ENCODE measurements at regions not wholly inside any gene's neighbourhood (a gene's known extent, or its start where the extent isn't known, plus 50 kb on each side); places are given as distances from the start of the nearest gene placed in this dataset.

- no peak for DNase-seq
These were observed 290.9 kb upstream of the SMC2 start for GRCh38 chr9:103803245-103803644.

DNA sequence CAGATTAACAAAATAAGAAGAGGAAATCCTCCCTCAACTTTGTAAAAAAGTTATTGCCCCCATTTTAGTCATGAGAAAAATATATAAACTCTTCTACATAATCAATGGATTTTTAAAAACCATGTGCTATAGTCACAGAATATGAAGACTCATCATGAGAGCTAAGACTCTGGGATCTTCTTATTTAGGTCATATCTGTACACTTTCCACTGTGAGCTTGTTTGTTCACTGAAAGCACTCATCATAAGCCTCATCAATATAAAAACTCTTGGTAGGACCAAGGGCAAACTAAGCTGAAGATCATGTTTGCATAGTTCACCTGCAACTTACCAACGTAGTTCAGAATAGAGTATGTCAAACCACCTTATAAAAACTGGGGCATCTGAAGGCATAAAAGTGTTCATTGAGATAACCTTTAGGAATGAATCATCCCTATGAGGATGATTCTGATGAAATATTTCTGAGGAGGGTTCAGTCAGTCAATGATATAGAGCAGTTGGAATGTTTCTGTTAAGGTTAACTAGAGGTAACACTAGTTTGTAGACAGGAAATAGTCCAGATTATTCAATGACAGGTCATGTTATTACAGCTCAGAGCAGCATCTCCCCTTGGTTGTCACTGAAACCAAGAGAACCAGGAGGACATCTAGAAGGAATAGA lies 289.9 kb upstream of the SMC2 start:
- no peak for DNase-seq

DNA sequence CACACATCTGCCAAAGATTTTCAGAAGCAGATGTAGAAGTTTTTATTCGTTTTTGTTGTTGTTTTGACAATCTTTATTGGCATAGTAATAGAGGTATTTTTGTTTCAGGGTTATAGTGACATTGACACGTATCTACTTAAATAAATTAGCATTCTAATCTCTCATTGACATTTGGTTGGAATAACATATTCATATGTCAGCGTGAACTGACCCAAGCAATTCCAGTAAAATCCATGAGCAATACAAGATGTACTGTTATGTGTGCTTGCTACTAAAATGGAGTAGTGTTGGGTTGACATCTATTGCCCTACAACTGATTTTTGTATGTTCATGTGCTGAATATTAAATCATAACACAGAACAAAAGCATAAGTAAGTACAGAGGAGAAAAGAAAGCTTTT lies 284.4 kb upstream of the SMC2 start:
- no peak for DNase-seq

- DNase-seq = no peak
These were observed 282.6 kb upstream of the SMC2 start for GRCh38 chr9:103811462-103811861.

DNA sequence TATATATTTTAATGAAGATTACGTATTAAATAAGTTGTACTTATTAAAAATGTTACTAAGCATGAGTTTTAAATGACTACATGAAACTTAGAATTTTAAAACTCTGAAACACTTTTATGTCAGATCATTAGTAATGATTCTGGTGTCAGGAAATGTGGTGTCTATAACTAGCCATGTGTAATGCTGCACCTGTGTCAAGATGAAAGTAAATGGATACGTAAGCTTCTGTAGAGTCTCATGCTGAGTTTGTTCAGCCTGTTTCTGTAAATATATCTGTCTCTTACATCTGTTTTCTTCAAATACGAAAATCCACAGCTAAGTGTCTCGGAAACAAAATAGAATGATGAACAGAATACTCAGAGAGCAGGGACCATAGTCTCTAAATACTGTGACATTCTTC lies 278.0 kb upstream of the SMC2 start:
- DNase-seq = no peak

- DNase-seq = no peak
These were observed 274.2 kb upstream of the SMC2 start for GRCh38 chr9:103819936-103820335.

DNA sequence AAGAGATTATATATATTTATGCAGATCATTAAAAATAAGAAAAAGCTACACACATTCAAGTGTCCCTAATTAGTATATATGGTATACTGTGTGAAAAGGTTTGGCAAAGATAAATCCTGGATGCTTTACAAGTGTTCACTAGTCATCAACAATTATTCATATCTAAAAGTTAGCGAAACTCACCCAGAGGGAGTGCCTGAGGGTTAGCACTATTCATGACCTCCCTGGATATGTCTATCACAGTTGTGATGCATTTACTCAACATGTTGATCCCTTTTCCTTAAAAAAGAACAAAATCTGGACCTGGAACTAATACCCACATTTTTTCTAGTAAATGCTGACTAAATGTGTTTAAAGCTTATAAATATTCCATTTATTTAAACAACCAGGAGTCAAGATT lies 273.0 kb upstream of the SMC2 start:
- no peak for DNase-seq

DNA sequence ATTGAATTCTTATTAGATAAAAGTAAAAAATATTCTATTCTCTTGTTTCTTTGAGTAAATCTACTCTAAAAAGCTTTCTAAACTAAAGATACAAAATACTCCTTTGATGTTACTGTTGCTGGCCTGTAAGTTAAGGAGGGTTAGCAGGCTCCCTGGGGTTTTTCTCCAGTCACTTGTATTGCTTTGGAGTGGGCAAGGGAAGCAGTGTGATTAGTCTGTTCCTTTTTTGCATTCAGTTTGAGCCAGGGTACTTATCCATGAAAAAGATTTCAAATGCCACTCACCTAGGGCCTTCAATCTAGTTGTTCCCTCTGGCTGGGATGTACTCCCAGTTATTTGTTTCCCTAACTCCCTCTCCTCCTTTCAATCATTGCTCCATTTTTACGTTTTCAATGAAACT lies 256.2 kb upstream of the SMC2 start:
- DNase-seq = no peak

DNA sequence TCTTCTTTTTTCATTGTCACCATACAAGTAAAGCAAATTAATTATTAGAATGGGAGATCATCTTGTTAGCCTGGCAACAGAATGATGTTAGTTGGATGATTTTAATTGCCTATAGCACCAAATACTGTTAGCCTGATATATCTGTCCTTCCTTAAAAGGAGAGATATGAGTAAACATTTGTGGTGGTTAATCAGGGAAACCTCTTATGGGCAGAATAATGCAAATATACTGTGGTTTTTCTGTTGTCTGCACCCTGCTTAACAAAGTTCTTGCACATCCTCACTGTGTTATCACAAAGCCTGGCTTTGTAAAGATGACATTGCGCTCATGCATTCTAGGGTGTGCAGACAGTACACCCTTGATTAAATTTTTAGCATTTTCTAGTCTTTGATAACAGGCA lies 254.9 kb upstream of the SMC2 start:
- DNase-seq = no peak

GRCh38 chr9:103867886-103868285 lies 226.2 kb upstream of the SMC2 start:
- DNase-seq = no peak

DNA sequence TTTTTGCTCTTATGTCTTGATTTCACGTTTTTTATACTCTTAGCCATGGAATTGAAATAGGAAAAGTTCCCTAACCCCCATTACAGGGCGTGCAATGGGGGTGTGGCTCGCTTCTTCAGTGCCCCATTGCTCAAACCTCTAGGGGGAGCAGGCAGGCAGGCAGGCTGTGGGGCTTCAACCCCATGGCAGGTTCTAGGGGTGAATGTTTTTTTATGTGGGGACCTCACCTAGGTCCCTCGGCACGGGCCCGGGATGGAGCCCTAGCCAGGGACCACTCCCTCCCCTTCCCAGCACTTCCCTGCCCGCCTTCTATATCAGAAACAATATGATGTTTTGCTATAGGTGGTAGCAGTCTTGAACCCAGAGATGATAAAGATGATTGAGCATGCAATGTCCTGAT lies 221.3 kb upstream of the SMC2 start:
- no peak for DNase-seq

DNA sequence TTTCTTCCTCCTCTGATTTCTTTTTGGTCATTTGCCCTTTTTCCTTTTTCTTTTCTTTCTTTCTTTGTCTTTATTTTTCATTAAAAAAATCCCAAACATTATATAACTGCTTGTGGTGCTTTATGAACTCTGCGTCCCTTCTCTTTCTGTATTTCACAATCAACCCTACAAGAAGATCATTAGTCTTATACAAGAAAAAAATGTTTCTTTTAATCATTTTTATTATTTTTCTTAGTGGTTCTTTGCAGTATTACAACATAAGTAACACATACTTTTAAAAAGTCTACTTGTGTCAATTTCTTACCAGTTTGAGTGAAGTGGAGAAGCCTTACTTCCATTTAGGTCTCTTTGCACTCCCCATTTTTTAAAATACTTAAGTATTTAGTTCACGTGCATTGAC lies 212.7 kb upstream of the SMC2 start:
- no peak for DNase-seq

DNA sequence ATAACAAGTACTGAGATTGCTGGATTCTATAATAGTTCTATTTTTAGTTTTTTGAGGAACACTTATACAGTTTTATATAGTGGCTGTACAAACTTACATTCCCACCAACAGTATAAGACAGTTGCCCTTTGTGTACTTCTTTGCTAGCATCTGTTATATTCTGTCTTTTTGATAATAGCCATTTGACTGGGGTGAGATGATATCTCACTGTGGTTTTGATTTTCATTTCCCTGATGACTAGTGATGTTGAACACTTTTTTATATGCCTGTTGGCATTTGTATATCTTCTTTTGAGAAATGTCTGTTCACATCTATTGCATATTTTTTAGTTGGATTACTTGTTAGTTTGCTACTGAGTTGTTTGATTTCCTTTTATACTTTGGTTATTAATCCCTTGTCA lies 204.1 kb upstream of the SMC2 start:
- DNase-seq = no peak

DNA sequence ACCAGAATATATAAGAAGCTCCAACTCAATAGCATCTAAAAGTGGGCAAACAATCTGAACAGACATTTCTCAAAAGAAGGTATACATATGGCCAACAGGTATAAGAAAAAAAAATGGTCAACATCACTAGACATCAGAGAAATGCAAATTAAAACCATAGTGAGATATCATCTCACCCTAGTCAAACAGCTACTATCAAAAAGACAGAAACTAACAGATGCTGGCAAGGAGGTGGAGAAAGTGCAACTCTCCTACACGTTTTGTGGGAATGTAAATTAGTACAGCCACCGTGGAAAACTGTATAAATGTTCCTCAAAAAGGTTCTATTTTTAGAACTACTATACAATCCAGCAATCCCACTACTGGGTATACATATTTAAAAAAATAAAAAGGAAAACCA lies 199.9 kb upstream of the SMC2 start:
- DNase-seq = no peak

DNA sequence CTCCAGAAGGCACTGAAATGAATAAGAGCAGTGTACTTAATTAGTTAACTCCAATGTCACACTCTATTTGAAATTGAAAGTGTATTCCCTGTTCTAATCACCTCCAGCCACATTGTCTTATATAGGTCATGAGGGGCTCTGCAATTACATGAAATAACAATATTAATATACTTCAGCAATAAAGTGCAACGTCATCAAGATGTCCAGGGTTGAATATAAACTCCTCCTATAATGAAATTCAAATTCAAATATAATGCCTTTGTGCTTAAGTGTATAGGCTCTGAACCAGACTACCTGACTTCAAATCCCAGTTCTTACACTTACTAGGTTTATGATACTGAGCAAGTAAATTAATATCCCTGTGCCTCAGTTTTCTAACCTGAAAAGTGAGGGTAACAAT lies 195.6 kb upstream of the SMC2 start:
- DNase-seq = no peak

DNA sequence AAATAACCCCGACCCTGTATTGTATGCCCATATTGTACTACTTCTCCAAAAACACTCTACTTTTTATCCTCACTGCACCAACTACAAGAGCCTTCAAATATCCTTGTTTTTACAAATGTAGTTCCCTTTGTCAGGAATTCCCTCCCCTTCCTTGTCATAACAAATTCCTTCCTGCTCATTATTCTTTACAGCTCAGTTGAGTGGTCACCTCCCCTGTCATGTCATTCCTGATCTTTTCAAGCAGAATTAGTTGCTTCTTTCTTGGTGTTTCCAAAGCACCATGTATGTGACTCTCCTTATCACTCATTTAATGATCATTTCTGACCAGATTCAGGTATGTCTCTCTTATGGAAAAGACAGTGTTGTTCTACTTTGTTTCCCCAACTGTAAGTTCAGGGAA lies 194.2 kb upstream of the SMC2 start:
- DNase-seq = no peak

DNA sequence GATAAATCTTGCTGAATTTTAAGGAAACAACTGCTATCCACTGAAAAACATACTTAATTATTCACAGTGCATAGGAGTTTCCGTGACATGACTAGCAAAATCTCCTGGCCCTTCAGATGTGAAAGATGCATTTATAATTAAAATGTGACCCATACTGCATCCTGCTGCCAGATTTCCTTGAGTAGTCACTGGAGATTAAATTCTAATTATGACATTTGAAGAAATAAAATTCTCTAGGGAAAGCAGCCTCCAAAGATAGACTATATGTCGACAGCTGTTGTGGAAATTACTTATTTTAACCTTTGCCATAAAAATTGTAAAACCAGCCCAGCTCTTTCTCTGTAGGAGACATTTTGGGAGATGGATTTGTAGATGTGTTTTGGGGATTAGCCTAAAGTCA lies 193.6 kb upstream of the SMC2 start:
- no peak for DNase-seq

GRCh38 chr9:103902263-103902662 lies 191.8 kb upstream of the SMC2 start:
- DNase-seq = no peak

DNA sequence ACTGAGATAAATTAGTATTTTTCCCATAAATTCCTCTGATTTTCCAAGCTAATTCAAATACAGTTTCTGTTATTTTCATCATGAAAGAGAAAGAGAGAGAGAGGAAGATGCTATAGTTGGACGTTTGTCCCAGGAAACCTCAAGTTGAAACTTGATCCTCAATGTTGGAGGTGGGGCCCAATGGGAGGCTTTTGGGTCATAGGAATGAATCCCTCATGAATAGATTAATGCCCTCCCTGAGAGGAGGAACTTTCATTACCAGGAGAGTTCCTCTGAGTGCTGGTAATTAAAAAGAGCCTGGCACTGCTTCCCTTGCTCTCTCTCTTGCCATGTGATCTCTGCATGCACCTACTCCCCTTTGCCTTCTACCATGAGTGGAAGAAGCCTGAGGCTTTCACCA lies 189.9 kb upstream of the SMC2 start:
- DNase-seq = no peak

- DNase-seq = no peak
These were observed 180.2 kb upstream of the SMC2 start for GRCh38 chr9:103913899-103914298.

DNA sequence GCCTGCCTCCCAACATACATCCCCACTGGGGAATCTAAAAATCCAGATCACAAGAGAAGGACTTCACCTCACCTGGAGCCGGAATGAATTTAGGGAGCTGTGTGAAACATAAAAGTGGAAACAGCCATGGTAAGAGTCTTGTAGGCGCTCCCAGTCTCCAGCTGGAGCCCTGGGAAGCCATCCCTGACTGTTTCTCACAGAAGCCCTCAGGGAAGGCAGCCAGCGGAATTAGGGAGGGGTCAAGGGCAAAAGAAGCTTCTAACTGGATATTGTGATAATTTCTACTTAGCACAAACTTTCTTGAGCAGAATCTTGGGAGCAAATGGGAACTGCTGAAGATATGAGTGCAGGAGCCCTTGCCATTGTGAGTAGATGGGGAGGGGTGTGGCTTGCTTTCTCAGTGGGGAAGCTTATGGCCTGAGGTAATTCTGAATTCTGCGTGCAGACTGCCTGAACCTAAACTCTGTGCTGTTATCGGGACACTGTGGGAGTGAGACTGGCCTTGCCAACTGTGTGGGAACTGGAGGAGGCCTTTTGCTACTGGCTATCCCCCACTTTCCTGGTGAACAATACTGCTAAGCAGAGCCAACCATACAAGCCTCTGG lies 174.4 kb upstream of the SMC2 start:
- DNase-seq = no peak

DNA sequence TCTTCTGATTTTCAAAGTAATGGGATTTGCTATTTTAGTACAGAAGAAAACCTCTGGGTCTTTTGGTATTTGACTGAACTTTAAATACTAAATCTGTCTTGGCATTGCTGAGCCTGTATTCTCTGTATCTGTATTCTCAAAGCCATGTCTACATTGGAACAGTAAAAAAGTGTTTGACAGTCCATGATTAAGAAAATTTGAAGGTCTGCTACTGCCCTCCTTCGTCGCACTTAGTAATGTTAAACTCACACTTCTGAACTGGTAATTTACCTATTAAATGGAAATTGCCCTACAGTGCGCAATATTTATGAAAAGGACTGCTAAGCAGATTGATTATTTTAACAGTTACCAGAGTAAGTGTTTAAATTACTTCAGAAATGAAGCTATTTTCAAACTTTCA lies 165.7 kb upstream of the SMC2 start:
- DNase-seq = no peak

- no peak for DNase-seq
These were observed 153.0 kb upstream of the SMC2 start for GRCh38 chr9:103941104-103941503.

- DNase-seq = no peak
These were observed 151.9 kb upstream of the SMC2 start for GRCh38 chr9:103942200-103942599.

DNA sequence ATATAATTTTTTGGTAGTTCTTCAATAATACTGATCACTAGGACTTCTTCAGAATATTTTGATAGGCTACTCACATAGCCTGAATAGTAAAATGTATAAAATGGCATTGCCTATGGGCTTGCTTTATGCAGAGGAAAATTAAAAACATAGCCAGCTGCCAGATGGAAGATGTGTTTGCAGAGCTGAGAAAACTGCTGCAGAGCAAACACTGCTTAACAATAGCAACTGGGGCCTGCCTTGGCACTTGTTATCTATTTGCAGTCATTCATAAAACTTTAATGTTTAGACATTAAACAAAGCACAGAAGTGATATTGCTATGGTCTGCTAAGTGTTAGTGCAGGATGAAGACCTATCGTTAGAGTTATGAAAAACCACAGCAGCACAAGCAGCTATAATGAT lies 151.5 kb upstream of the SMC2 start:
- no peak for DNase-seq

All from activated T-cell treated with anti-CD3 and anti-CD28 coated beads, Interleukin-2, amount 50 U/mL, for 48 hours (primary cell).